KBM-7 (cell line): ENCODE measurements at regions not wholly inside any gene's neighbourhood (a gene's known extent, or its start where the extent isn't known, plus 50 kb on each side); places are given as distances from the start of the nearest gene placed in this dataset.

Experiments used
- DNase-seq: peaks from one replicate; pipeline ENCODE4 v3.0.0-alpha.2; 2015
- in situ Hi-C: fragments of 300-500 bp; cut with MboI; formaldehyde crosslinking; loops from 2 replicates; pipeline ENCODE4 v1.14.3; 2020; ENCODE audit warnings: low sequenced_read_pairs, low pct_unique_long_range_greater_than_20kb, mixed read lengths

GRCh38 chr11:45031912-45032519, 81.3 kb upstream of the TP53I11 start:
- in situ Hi-C loops = no loop called here
- peak; percentile 39 for DNase-seq

DNA sequence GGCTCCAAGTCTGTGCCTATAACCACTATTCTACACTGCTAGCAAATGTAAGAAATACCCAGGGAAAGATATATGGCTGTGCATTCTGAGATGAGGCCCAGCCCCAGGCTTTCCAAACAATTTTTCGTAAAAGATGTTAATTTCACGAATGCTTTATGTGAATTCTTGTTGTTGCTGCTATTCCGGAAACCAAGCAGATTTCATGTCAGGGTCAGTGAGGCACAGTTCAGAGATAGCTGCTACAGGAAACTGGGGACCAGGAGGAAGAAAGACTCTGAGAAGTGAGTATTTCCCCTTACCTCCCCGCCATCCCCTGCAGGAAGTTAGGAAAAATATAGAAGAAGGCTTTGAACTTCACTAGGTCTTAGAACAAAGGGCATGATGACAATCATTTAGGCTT, 84.7 kb upstream of the TP53I11 start:
- no peak for DNase-seq
- in situ Hi-C loops = no loop called here

- DNase-seq = no peak
- in situ Hi-C loops = no loop called here
Measured at GRCh38 chr11:45036010-45036409, 85.3 kb upstream of the TP53I11 start.

DNA sequence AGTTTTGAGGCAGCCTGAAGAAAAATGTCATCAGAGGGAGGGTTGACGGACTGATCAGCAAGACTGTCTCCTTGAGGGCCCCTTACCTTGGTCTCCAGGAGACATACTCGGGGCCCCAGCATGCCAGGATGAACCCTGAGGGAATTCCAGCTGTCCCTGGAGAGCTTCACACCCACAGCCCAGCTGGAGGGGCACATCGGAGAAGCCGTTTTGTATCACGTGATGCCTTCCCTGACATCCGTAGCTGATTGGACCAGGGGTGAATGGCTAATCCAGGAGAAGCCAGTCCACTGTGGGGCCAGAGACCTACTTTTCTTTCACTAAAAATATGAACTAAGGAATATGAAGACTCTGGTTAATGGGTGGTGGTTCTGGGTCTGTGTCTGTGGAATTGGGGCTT, 86.0 kb upstream of the TP53I11 start:
- DNase-seq = no peak
- in situ Hi-C loops = no loop called here

GRCh38 chr11:45037434-45038005, 86.8 kb upstream of the TP53I11 start:
- in situ Hi-C loops = no loop called here
- DNase-seq = no peak

GRCh38 chr11:45038923-45039322, 88.2 kb upstream of the TP53I11 start:
- DNase-seq = no peak
- in situ Hi-C loops = no loop called here

DNA sequence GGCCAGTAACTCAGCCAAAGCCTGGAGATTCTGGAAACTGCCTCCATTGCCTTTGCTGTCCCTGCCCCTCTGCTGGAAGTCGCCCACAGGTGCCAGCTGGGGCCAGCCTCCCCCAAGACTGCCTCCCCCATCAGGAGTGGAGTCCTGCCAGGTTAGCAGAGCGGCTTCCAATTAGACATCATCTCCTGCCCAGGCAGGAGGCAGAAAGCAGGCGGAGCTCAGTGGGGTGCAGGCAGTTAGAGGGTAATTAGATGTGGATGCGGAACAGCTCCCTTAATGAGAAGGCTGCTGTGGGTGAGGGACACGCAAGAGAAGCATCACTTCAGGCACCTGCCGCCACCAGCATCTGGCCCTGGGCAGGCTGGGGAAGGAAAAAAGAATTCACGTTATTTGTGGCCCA, 90.9 kb upstream of the TP53I11 start:
- in situ Hi-C loops = no loop called here
- no peak for DNase-seq

GRCh38 chr11:45042560-45042959, 91.9 kb upstream of the TP53I11 start:
- in situ Hi-C loops = no loop called here
- no peak for DNase-seq

DNA sequence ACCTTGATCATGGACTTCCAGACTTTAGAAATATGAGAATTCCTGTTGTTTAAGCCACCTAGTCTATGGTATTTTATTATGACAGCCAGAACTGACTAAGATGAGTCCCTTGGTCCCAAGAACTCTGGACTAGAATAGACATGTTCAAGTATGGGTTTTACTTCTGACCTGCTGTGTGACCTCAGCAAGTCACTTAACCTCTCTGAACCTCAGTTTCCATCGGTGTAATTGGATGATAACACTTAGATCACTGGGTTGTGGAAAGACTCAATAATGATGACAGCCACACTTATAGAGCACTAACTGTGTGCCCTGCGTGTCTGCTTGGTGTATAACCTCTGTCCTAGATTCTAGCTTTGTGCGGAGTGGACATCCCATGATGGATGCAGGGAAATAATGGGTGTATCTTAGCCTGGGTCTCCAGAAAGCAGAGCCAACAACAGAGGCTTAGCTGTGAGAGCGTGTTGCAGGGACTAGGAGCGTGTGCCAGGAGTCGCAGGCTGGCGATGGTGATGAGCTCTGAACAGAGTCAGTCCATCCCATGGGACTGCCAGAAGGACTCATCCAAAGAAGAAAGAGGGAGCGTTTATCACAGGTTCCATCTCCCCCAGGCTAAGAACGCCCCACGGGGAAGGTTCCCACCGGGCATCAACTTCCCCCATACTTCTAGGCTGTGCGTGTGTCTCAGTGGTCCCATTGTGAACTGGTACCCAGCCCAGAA, 93.2 kb upstream of the TP53I11 start:
- no peak for DNase-seq
- in situ Hi-C loops = no loop called here

DNA sequence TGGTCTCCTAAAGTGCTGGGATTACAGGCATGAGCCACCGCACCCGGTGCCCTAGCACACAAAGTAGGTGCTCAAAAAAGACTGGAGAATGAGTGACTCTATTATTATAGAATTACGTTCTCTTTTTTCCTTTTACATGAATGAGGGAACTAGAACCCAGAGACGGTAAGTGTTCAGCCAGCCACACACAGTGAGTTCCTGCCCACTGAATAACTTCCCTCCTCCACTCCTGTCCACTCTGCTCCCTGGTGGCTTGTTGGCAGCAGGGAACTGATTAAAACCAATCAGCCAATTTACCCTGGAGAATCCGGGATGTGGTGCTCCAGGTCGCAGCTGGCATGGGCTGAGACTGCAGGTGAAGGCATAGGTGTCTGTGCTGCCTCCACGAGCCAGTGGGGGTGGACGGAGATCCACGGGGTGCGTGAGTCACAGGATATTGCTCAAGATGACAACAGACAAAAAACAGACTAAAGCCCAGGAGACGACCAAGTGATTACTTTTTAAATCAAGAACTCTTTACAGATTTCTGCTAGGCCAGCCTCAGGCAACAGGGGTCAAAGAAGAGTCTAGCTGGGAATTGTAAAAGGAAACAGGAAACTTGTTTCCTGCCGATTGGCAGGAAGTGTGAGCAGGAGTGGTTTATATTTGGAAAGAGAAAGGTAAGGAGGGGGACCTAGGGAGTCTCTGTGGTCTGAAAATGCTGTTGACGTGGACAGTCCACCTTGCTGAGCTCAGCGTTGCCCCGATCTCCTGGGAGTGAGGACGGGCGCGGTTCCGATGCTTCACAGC, 95.2 kb upstream of the TP53I11 start:
- peak; percentile 16 for DNase-seq
- in situ Hi-C loops = no loop called here

- in situ Hi-C loops = no loop called here
- DNase-seq = no peak
Measured at GRCh38 chr11:45048313-45048841, 97.7 kb upstream of the TP53I11 start.

- no peak for DNase-seq
- in situ Hi-C loops = no loop called here
Measured at GRCh38 chr11:45048870-45049691, 97.4 kb upstream of the PRDM11 start.

- in situ Hi-C loops = no loop called here
- DNase-seq = no peak
Measured at GRCh38 chr11:45050111-45050510, 96.3 kb upstream of the PRDM11 start.

- in situ Hi-C loops = no loop called here
- no peak for DNase-seq
Measured at GRCh38 chr11:45051621-45052020, 94.8 kb upstream of the PRDM11 start.

- in situ Hi-C loops = no loop called here
- no peak for DNase-seq
Measured at GRCh38 chr11:45052361-45052760, 94.1 kb upstream of the PRDM11 start.

GRCh38 chr11:45053736-45054446, 92.5 kb upstream of the PRDM11 start:
- in situ Hi-C loops = no loop called here
- DNase-seq = no peak

DNA sequence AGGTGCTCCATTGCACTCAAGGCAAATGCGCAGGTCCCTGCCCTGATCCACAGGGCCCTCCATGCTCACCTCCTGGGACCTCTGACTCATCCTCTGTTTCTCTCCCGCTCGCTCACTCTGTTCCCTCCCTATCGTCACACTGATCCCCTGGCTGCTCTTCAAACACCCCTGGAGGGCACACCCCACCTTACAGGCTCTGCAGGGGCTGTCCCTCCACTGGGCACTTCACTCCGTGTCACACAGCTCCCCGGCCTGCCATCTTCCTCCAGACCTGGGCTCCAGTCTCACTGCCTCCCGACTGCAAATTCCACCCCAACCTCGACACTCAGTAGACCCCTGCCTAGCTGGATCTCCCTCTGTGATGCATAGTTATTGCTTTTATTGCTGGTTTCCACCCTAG, 91.5 kb upstream of the PRDM11 start:
- DNase-seq = no peak
- in situ Hi-C loops = no loop called here

DNA sequence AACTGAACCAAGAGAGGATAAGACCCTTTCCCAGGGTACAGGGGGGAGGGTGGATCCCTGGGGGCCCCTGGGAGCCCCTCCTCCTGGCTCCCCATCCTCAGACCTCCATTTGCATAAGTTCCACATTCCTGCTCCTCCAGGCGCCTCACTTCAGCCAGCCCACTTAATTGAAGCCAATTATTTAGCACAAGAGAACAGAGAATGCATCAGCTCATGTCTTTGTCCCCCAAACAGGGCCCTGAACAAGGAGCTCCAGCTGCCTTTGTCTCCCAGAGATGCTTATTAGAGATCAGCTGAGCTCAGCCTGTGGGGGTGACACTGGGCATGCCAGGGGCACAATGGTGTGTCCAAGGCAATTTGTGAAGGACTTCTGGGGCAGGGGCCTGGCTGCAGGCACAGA, 89.9 kb upstream of the PRDM11 start:
- in situ Hi-C loops = no loop called here
- DNase-seq = no peak
